Embryonic facial prominence (tissue), 1 donor: ENCODE measurements at regions not wholly inside any gene's neighbourhood (a gene's known extent, or its start where the extent isn't known, plus 50 kb on each side); places are given as distances from the start of the nearest gene placed in this dataset.
A peak's percentile ranks its signal among the peaks of the same experiment; 100 is the strongest.

ENCODE experiments used
- DNase-seq: peaks from one replicate; pipeline ENCODE4 v3.0.0-alpha.2; 2016; ENCODE audit errors: extremely low spot score

GRCh38 chr20:62580733-62581132 lies 61.6 kb upstream of the SLCO4A1 start:
- no peak for DNase-seq

- no peak for DNase-seq
These were observed 61.0 kb upstream of the SLCO4A1 start for GRCh38 chr20:62581308-62581707.

GRCh38 chr20:62581806-62582205 lies 60.5 kb upstream of the SLCO4A1 start:
- DNase-seq, result no peak

- no peak for DNase-seq
These were observed 58.8 kb upstream of the SLCO4A1 start for GRCh38 chr20:62583424-62583920.

- DNase-seq, result no peak
These were observed 57.4 kb upstream of the SLCO4A1 start for GRCh38 chr20:62584671-62585460.

- no peak for DNase-seq
These were observed 56.8 kb upstream of the SLCO4A1 start for GRCh38 chr20:62585461-62585970.

- no peak for DNase-seq
These were observed 55.5 kb upstream of the SLCO4A1 start for GRCh38 chr20:62586799-62587198.

- DNase-seq, result peak; percentile 16
These were observed 54.4 kb upstream of the SLCO4A1 start for GRCh38 chr20:62587757-62588402.

- DNase-seq, result no peak
These were observed 53.7 kb upstream of the SLCO4A1 start for GRCh38 chr20:62588458-62589149.

- DNase-seq, result no peak
These were observed 53.2 kb upstream of the SLCO4A1 start for GRCh38 chr20:62589150-62589498.

GRCh38 chr20:62589720-62590119 lies 52.6 kb upstream of the SLCO4A1 start:
- no peak for DNase-seq

GRCh38 chr20:62590309-62591121 lies 51.8 kb upstream of the SLCO4A1 start:
- DNase-seq, result no peak

- no peak for DNase-seq
These were observed 51.2 kb upstream of the SLCO4A1 start for GRCh38 chr20:62591122-62591468.

GRCh38 chr20:62591591-62591990 lies 50.7 kb upstream of the SLCO4A1 start:
- DNase-seq, result no peak
